SK-N-SH (cell line): ENCODE measurements at regions not wholly inside any gene's neighbourhood (a gene's known extent, or its start where the extent isn't known, plus 50 kb on each side); places are given as distances from the start of the nearest gene placed in this dataset.

ENCODE experiments used
- CTCF ChIA-PET: fragments of 300-600, 350-600 bp; formaldehyde crosslinking; extraction: SDS; loops from one replicate; lab custom pipeline; 2021; lab: Yijun Ruan, JAX
- POLR2A ChIA-PET: fragments of 350-600 bp; sonication (Branson Sonifier 250); formaldehyde crosslinking; extraction: SDS; loops from one replicate; lab custom pipeline; 2020; ENCODE audit warnings: antibody characterized with exemption, inconsistent platforms; lab: Yijun Ruan, JAX
- DNase-seq: peaks from one replicate; pipeline ENCODE4 v3.0.0; 2012
- H2AFZ ChIP-seq: fragments of 200-600 bp; sonication (generic); 2 replicates; pipeline ENCODE4 v1.8.1; 2016; ENCODE audit warnings: antibody characterized with exemption, mild to moderate bottlenecking, low read depth
- H3F3A ChIP-seq: fragments of 200-600 bp; sonication (generic); replicated peaks from 2 replicates; pipeline ENCODE3; 2016; ENCODE audit warnings: antibody characterized with exemption, mild to moderate bottlenecking; ENCODE audit not compliant: insufficient read depth
- H3K27ac ChIP-seq, 2 experiments: fragments of 200-500 bp in 1 of 2; fragments of 200-600 bp in 1 of 2; sonication (Bioruptor generic) in 1 of 2; sonication (generic), shearing (Covaris generic) in 1 of 2; 2 replicates each; pipeline versions ENCODE4 v1.5.1 to v1.6.1; 2014 to 2016; ENCODE audit warnings: low read depth in 2 of 2, inconsistent platforms in 1 of 2, low read length in 1 of 2, mild to moderate bottlenecking in 1 of 2, mixed read lengths in 1 of 2
- H3K27me3 ChIP-seq: fragments of 200-600 bp; sonication (generic), shearing (Covaris generic); 2 replicates; pipeline ENCODE4 v1.6.1; 2016; ENCODE audit warnings: mixed run types; ENCODE audit not compliant: insufficient read depth
- H3K36me3 ChIP-seq, 2 experiments: fragments of 200-500 bp in 1 of 2; fragments of 200-600 bp in 1 of 2; sonication (Bioruptor generic) in 1 of 2; sonication (generic) in 1 of 2; replicated peaks in 1 of 2; 2 replicates each; pipeline versions ENCODE3 to v1.5.1; 2014 to 2016; ENCODE audit warnings: low read length in 1 of 2, mild to moderate bottlenecking in 1 of 2; ENCODE audit not compliant: insufficient read depth in 2 of 2, control insufficient read depth in 1 of 2
- H3K4me1 ChIP-seq, 2 experiments: fragments of 200-500 bp in 1 of 2; fragments of 200-600 bp in 1 of 2; sonication (Bioruptor generic) in 1 of 2; sonication (generic), shearing (Covaris generic) in 1 of 2; 2 replicates each; pipeline versions ENCODE4 v1.5.1 to v1.6.1; 2014 to 2016; ENCODE audit warnings: low read depth in 1 of 2, low read length in 1 of 2, mixed run types in 1 of 2; ENCODE audit not compliant: insufficient read depth in 2 of 2, control insufficient read depth in 1 of 2
- H3K4me2 ChIP-seq: fragments of 200-600 bp; sonication (generic), shearing (Covaris generic); 2 replicates; pipeline ENCODE4 v1.6.1; 2017; ENCODE audit warnings: mixed run types
- H3K4me3 ChIP-seq, 2 experiments: fragments of 200-500 bp in 1 of 2; fragments of 200-600 bp in 1 of 2; sonication (Bioruptor generic) in 1 of 2; sonication (generic), shearing (Covaris generic) in 1 of 2; 2 replicates each; pipeline versions ENCODE4 v1.5.1 to v1.8.1; 2014 to 2016; ENCODE audit warnings: low read depth in 2 of 2, inconsistent platforms in 1 of 2, low read length in 1 of 2, mild to moderate bottlenecking in 1 of 2, mixed read lengths in 1 of 2, moderate library complexity in 1 of 2
- H3K79me2 ChIP-seq: fragments of 200-600 bp; sonication (generic); 2 replicates; pipeline ENCODE4 v1.8.1; 2017; ENCODE audit warnings: mild to moderate bottlenecking; ENCODE audit not compliant: insufficient read depth
- H3K9ac ChIP-seq: fragments of 200-600 bp; sonication (generic); 2 replicates; pipeline ENCODE4 v1.6.1; 2017; ENCODE audit warnings: mixed run types
- H3K9me2 ChIP-seq: fragments of 200-600 bp; sonication (generic); 2 replicates; pipeline ENCODE4 v1.6.1; 2017; ENCODE audit warnings: mixed run types
- H3K9me3 ChIP-seq: fragments of 200-600 bp; sonication (generic); 2 replicates; pipeline ENCODE4 v1.6.1; 2017; ENCODE audit warnings: mixed run types, mild to moderate bottlenecking, moderate library complexity
- H4K20me1 ChIP-seq: fragments of 200-600 bp; sonication (generic); 2 replicates; pipeline ENCODE4 v1.6.1; 2017; ENCODE audit warnings: mild to moderate bottlenecking, mixed run types; ENCODE audit not compliant: insufficient read depth
- EP300 ChIP-seq, 2 experiments: IDR thresholded peaks; 2 replicates each; pipeline versions ENCODE4 v1.4.0 to v1.6.1; 2012; ENCODE audit warnings: borderline replicate concordance in 1 of 2, low read depth in 1 of 2, low read length in 1 of 2
- EZH2phosphoT487 ChIP-seq: fragments of 200-600 bp; sonication (generic); IDR thresholded peaks from 2 replicates; pipeline ENCODE4 v1.6.1; 2017; ENCODE audit warnings: low read depth, mixed run types, mild to moderate bottlenecking, antibody characterized with exemption, moderate library complexity, borderline replicate concordance
- JUND ChIP-seq: IDR thresholded peaks from 2 replicates; pipeline ENCODE4 v1.4.0; 2012
- MEF2A ChIP-seq: IDR thresholded peaks from 2 replicates; pipeline ENCODE4 v1.4.0; 2012; ENCODE audit warnings: low read depth, borderline replicate concordance
- MXI1 ChIP-seq: IDR thresholded peaks from 2 replicates; pipeline ENCODE4 v1.6.1; 2012; ENCODE audit warnings: mild to moderate bottlenecking, low read depth, low read length, improper control_type of control experiment
- POLR2AphosphoS5 ChIP-seq: IDR thresholded peaks from 2 replicates; pipeline ENCODE4 v1.6.1; 2012; ENCODE audit warnings: low read depth, low read length
- RCOR1 ChIP-seq: fragments of 150-350 bp; IDR thresholded peaks from 2 replicates; pipeline ENCODE4 v1.6.1; 2017; ENCODE audit warnings: antibody characterized with exemption, low read length
- RFX5 ChIP-seq: IDR thresholded peaks from 2 replicates; pipeline ENCODE4 v1.6.1; 2012; ENCODE audit warnings: mild to moderate bottlenecking, improper control_type of control experiment, low read length
- SIN3A ChIP-seq: IDR thresholded peaks from 2 replicates; pipeline ENCODE4 v1.6.1; 2012; ENCODE audit warnings: low read depth, mild to moderate bottlenecking, low read length, moderate library complexity, borderline replicate concordance
- SMC3 ChIP-seq: IDR thresholded peaks from 2 replicates; pipeline ENCODE4 v1.6.1; 2012; ENCODE audit warnings: low read depth, low read length, improper control_type of control experiment
- WGBS: methylation state at CpG from one replicate; pipeline ENCODE4 v1.1.6; 2017; ENCODE audit warnings: low lambda C conversion rate; 5-methylcytosine and 5-hydroxymethylcytosine counted together
- TF ChIP-seq, protein P1 (sequence below): fragments of 150-350 bp; IDR thresholded peaks from 2 replicates; pipeline ENCODE4 v1.6.1; 2017; ENCODE audit warnings: antibody characterized with exemption, low read length, low read depth, borderline replicate concordance
- TF ChIP-seq, protein P2 (sequence below): fragments of 150-350 bp; IDR thresholded peaks from 2 replicates; pipeline ENCODE4 v1.6.1; 2016; ENCODE audit warnings: mild to moderate bottlenecking, low read depth, low read length
- TF ChIP-seq, protein P3 (sequence below): IDR thresholded peaks from 2 replicates; pipeline ENCODE4 v1.4.0; 2012; ENCODE audit warnings: low read depth, borderline replicate concordance
- TF ChIP-seq, protein P4 (sequence below): IDR thresholded peaks from 2 replicates; pipeline ENCODE4 v1.6.1; 2012; ENCODE audit warnings: mild to moderate bottlenecking, low read depth, low read length, moderate library complexity
- TF ChIP-seq, protein P5 (sequence below): IDR thresholded peaks from 2 replicates; pipeline ENCODE4; 2012

DNA sequence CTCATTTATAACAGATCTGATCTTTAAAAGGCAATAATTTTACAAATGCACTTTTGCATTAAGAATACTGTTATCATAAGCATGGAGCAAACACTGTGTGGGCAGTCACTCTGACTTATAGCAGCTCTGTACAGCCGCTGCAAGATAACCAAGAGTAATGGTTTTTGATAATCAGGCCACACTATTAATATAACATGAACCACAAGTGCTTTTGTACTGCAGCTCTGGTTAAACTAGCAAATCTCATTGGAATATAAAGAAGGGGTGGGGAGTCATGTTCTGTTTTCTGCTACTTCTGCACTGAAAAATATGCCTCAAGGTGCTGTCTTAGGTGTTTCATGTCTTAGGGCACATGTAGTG lies 357.4 kb downstream of the LMO4 start:
- WGBS: 87% methylated on average over 1 of the region's 1 CpG
- CTCF ChIA-PET: no interaction called here
- Histone ChIP-seq H2AFZ (peak overlapping the region; percentile 72; the same call in 1 of the 2 replicates), H3K79me2 (no peaks in the 10 kb centered on the region), H3K36me3 (no peaks in the 10 kb centered on the region), H3K27me3 (no peaks in the 10 kb centered on the region), H3K27ac (no peak overlapping the region), H4K20me1 (no peaks in the 10 kb centered on the region), H3K4me1 (peaks cover 0 to 4% of the 10 kb centered on the region in 2 experiments; a peak in 1 of 4 replicates), H3K4me2 (no peak overlapping the region), H3K9me3 (no peaks in the 10 kb centered on the region), H3K9ac (no peak overlapping the region), H3K4me3 (no peak overlapping the region), H3K9me2 (no peaks in the 10 kb centered on the region), H3F3A (no peaks in the 10 kb centered on the region)
- DNase-seq: no peak
- POLR2A ChIA-PET: no interaction called here
- TF ChIP-seq MXI1: no peak
- TF ChIP-seq EZH2phosphoT487: no peak
- TF ChIP-seq, protein P1, sequence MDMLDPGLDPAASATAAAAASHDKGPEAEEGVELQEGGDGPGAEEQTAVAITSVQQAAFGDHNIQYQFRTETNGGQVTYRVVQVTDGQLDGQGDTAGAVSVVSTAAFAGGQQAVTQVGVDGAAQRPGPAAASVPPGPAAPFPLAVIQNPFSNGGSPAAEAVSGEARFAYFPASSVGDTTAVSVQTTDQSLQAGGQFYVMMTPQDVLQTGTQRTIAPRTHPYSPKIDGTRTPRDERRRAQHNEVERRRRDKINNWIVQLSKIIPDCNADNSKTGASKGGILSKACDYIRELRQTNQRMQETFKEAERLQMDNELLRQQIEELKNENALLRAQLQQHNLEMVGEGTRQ: no peak
- no peak for TF ChIP-seq RCOR1
- TF ChIP-seq MEF2A: no peak
- TF ChIP-seq JUND: no peak
- no peak for TF ChIP-seq POLR2AphosphoS5
- TF ChIP-seq, protein P2, sequence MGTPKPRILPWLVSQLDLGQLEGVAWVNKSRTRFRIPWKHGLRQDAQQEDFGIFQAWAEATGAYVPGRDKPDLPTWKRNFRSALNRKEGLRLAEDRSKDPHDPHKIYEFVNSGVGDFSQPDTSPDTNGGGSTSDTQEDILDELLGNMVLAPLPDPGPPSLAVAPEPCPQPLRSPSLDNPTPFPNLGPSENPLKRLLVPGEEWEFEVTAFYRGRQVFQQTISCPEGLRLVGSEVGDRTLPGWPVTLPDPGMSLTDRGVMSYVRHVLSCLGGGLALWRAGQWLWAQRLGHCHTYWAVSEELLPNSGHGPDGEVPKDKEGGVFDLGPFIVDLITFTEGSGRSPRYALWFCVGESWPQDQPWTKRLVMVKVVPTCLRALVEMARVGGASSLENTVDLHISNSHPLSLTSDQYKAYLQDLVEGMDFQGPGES: no peak
- TF ChIP-seq RFX5: no peak
- no peak for TF ChIP-seq SIN3A
- TF ChIP-seq, protein P3, sequence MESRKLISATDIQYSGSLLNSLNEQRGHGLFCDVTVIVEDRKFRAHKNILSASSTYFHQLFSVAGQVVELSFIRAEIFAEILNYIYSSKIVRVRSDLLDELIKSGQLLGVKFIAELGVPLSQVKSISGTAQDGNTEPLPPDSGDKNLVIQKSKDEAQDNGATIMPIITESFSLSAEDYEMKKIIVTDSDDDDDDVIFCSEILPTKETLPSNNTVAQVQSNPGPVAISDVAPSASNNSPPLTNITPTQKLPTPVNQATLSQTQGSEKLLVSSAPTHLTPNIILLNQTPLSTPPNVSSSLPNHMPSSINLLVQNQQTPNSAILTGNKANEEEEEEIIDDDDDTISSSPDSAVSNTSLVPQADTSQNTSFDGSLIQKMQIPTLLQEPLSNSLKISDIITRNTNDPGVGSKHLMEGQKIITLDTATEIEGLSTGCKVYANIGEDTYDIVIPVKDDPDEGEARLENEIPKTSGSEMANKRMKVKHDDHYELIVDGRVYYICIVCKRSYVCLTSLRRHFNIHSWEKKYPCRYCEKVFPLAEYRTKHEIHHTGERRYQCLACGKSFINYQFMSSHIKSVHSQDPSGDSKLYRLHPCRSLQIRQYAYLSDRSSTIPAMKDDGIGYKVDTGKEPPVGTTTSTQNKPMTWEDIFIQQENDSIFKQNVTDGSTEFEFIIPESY: no peak
- TF ChIP-seq, protein P4, sequence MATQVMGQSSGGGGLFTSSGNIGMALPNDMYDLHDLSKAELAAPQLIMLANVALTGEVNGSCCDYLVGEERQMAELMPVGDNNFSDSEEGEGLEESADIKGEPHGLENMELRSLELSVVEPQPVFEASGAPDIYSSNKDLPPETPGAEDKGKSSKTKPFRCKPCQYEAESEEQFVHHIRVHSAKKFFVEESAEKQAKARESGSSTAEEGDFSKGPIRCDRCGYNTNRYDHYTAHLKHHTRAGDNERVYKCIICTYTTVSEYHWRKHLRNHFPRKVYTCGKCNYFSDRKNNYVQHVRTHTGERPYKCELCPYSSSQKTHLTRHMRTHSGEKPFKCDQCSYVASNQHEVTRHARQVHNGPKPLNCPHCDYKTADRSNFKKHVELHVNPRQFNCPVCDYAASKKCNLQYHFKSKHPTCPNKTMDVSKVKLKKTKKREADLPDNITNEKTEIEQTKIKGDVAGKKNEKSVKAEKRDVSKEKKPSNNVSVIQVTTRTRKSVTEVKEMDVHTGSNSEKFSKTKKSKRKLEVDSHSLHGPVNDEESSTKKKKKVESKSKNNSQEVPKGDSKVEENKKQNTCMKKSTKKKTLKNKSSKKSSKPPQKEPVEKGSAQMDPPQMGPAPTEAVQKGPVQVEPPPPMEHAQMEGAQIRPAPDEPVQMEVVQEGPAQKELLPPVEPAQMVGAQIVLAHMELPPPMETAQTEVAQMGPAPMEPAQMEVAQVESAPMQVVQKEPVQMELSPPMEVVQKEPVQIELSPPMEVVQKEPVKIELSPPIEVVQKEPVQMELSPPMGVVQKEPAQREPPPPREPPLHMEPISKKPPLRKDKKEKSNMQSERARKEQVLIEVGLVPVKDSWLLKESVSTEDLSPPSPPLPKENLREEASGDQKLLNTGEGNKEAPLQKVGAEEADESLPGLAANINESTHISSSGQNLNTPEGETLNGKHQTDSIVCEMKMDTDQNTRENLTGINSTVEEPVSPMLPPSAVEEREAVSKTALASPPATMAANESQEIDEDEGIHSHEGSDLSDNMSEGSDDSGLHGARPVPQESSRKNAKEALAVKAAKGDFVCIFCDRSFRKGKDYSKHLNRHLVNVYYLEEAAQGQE: no peak
- TF ChIP-seq, protein P5, sequence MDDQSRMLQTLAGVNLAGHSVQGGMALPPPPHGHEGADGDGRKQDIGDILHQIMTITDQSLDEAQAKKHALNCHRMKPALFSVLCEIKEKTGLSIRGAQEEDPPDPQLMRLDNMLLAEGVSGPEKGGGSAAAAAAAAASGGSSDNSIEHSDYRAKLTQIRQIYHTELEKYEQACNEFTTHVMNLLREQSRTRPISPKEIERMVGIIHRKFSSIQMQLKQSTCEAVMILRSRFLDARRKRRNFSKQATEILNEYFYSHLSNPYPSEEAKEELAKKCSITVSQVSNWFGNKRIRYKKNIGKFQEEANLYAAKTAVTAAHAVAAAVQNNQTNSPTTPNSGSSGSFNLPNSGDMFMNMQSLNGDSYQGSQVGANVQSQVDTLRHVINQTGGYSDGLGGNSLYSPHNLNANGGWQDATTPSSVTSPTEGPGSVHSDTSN: no peak
- no peak for TF ChIP-seq SMC3
- no peak for TF ChIP-seq EP300 (IDR thresholded peaks at IDR 0.05; ENCODE audit: borderline replicate concordance in 1 of 2, low read depth in 1 of 2, low read length in 1 of 2)
